OCI-LY3 (cell line): ENCODE measurements at regions not wholly inside any gene's neighbourhood (a gene's known extent, or its start where the extent isn't known, plus 50 kb on each side); places are given as distances from the start of the nearest gene placed in this dataset.

Experiments used
- CTCF ChIP-seq: fragments of 200-600, 300-600 bp; sonication (generic); IDR thresholded peaks from 2 replicates; pipeline ENCODE4 v1.5.1; 2014; ENCODE audit warnings: antibody characterized with exemption, low read length, low read depth
- EZH2phosphoT487 ChIP-seq: fragments of 200-600 bp; shearing (Covaris generic); IDR thresholded peaks from 2 replicates; pipeline ENCODE4 v1.6.1; 2018; ENCODE audit warnings: antibody characterized with exemption, mixed run types, low read depth

- no peak for TF ChIP-seq CTCF
- TF ChIP-seq EZH2phosphoT487, result no peak
Observed at GRCh38 chr18:22737054-22737453, 196.1 kb upstream of the RBBP8 start.
